Left lung (tissue), 4 donors: ENCODE measurements at regions not wholly inside any gene's neighbourhood (a gene's known extent, or its start where the extent isn't known, plus 50 kb on each side); places are given as distances from the start of the nearest gene placed in this dataset.
A peak's percentile ranks its signal among the peaks of the same experiment; 100 is the strongest.

ENCODE experiments used
- ATAC-seq: fragments of 200-7000 bp; cut with Tn5 transposase; one replicate; pipeline ENCODE4 v1.9.1; 2020; ENCODE audit warnings: moderate library complexity
- DNase-seq, 4 donors: peaks; one replicate each; pipeline ENCODE4 v3.0.0-alpha.2; 2013 to 2020
- H3K27ac ChIP-seq, 2 donors: fragments of 200-600 bp; sonication (generic) in 1 of 2; one replicate each; pipeline versions ENCODE4 v1.5.0 to v1.8.0; 2020 to 2021
- H3K27me3 ChIP-seq, 2 donors: fragments of 200-600 bp; sonication (generic) in 1 of 2; one replicate each; pipeline versions ENCODE4 v1.5.0 to v1.8.0; 2020 to 2021
- H3K36me3 ChIP-seq, 2 donors: fragments of 200-600 bp; sonication (generic) in 1 of 2; one replicate each; pipeline versions ENCODE4 v1.5.0 to v1.8.0; 2020 to 2021
- H3K4me1 ChIP-seq, 2 donors: fragments of 200-600 bp; one replicate each; pipeline ENCODE4 v1.8.0; 2021
- H3K4me3 ChIP-seq, 2 donors: fragments of 200-600 bp; sonication (generic) in 1 of 2; one replicate each; pipeline versions ENCODE4 v1.5.0 to v1.8.0; 2020 to 2021; ENCODE audit warnings: mild to moderate bottlenecking in 1 of 2
- H3K9me3 ChIP-seq, 2 donors: fragments of 200-600 bp; sonication (generic) in 1 of 2; one replicate each; pipeline versions ENCODE4 v1.5.0 to v1.8.0; 2020 to 2021
- CTCF ChIP-seq, 2 donors: fragments of 200-600 bp; sonication (generic) in 1 of 2; IDR thresholded peaks; one replicate each; pipeline versions ENCODE4 v1.5.0 to v1.8.0; 2021; ENCODE audit warnings: antibody characterized with exemption in 2 of 2
- intact Hi-C, 2 donors: fragments of 100-400 bp; cut with DNase I; formaldehyde crosslinking; loops; one replicate each; pipeline versions ENCODE4 v1.11.2 to v1.14.2; 2022
- donor health status: DM: no; HTN: yes; CAD: no.
- donor health status: DM: no; HTN: no; CAD: no.

DNA sequence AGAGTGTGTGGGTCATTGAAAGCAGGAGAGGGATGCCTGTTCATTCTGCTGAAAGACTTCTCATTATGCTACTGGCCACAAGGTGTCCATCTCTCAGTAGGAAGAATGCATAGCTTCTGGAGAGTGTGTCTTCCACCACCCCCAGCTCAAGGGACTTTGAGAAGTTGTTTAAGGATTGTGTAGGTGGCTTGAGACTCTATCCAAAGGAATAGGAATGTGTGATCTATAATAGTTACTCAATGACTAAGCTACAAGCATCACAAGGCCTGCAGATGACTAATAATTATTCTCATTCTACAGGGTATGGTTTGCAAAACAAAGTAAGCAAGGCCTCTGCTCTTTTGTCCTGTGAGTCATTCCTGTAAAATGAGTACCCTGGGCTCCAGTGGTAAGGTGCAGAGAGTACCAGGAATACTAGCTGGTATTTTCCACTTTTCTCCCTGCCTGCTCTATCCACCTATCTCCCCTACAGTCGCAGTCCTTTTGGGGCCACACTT is 279.8 kb upstream of the BOD1L1 start:
- no peak for TF ChIP-seq CTCF (IDR thresholded peaks at IDR 0.05)
- H3K36me3 ChIP-seq, result no peaks in the 10 kb centered on the region
- peak; percentile 95 for ATAC-seq
- no peaks in the 10 kb centered on the region for H3K4me1 ChIP-seq
- no peaks in the 10 kb centered on the region for H3K9me3 ChIP-seq
- intact Hi-C loops, result no loop called here
- no peak overlapping the region for H3K4me3 ChIP-seq
- H3K27ac ChIP-seq, result peak overlapping the region in 1 of 2 donors; percentile 34
- DNase-seq, result no peak
- H3K27me3 ChIP-seq, result no peaks in the 10 kb centered on the region

- Histone ChIP-seq H3K27me3 (no peaks in the 10 kb centered on the region), H3K4me3 (no peak overlapping the region), H3K9me3 (no peaks in the 10 kb centered on the region), H3K27ac (no peak overlapping the region), H3K4me1 (no peaks in the 10 kb centered on the region), H3K36me3 (no peaks in the 10 kb centered on the region)
- ATAC-seq (no peak), DNase-seq (no peak)
- intact Hi-C loops, result no loop called here
- TF ChIP-seq CTCF (IDR thresholded peaks at IDR 0.05), result no peak
These were observed 280.9 kb upstream of the BOD1L1 start for GRCh38 chr4:13908455-13908854.

DNA sequence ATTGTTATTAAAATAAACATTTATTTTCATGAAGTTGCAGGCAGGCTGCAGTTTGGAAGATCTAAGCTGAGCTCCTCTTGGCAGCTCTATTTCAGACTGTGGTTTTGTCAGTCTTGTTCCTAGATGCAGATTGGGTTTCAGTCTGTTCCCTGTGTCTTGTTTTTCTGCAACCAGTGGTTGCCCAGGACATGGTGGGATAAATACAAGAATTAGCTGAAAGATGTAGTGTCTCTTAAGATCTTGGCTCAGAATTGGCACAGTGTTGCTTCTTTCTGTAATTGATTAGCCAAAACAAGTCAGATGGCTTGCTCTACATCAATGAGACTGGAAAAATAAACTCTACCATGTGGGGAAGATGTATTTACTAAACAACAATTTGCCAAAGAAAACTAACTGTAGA is 283.0 kb upstream of the BOD1L1 start:
- no peak for ATAC-seq
- Histone ChIP-seq H3K27ac (no peak overlapping the region), H3K27me3 (no peaks in the 10 kb centered on the region), H3K4me1 (no peaks in the 10 kb centered on the region), H3K36me3 (no peaks in the 10 kb centered on the region), H3K9me3 (no peaks in the 10 kb centered on the region), H3K4me3 (no peak overlapping the region)
- intact Hi-C loops, result no loop called here
- no peak for DNase-seq
- no peak for TF ChIP-seq CTCF (IDR thresholded peaks at IDR 0.05)

DNA sequence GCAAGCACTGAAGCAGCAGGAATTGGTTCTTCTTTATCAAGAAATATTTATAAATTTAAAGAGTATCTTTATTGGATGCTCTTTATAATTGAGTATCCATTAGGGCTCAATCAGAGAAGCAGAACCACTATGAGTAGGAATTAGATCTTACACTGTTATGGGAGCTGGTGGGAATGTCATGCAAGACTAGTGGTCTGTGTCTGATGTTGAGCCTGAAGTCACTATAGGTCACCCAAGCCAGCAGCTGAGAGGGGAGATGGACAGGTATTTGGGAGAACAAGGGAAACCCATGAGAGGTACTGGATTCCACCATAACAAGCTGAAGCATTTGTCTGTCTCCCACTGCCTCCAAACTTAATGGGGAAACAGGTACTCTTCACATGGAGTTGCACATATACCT is 283.7 kb upstream of the BOD1L1 start:
- no peak for DNase-seq
- TF ChIP-seq CTCF (IDR thresholded peaks at IDR 0.05), result no peak

DNA sequence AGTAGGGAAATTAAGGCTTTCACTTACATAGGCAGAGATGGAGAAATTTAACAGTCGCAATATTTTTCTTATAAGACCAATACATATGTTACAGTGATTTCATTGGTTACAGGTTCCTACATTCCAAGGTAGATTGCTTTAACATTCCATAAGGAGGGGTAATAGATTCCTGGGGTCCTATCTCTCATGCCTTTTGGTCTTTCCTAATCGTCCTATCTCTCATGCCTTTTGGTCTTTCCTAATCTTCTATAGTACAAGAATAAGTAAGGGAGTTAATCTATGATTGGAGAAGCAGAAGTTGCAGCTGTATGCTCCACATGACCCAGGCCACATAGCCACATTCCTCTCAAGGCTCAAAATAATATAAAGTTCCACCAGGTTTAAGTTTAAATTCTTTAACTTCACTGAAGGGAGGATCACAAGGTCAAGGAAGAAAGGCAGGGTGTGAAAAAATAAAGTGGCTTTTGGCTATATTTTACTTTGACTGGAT is 285.0 kb upstream of the BOD1L1 start:
- H3K36me3 ChIP-seq, result no peaks in the 10 kb centered on the region
- H3K4me1 ChIP-seq, result no peaks in the 10 kb centered on the region
- TF ChIP-seq CTCF (IDR thresholded peaks at IDR 0.05), result no peak
- H3K9me3 ChIP-seq, result no peaks in the 10 kb centered on the region
- ATAC-seq, result no peak
- no peak overlapping the region for H3K27ac ChIP-seq
- DNase-seq, result no peak
- intact Hi-C loops, result no loop called here
- H3K27me3 ChIP-seq, result no peaks in the 10 kb centered on the region
- no peak overlapping the region for H3K4me3 ChIP-seq

More for the DNA sequence above, 283.7 kb upstream of the BOD1L1 start:
- ATAC-seq, result no peak
- no peak overlapping the region for H3K27ac ChIP-seq
- no peak overlapping the region for H3K4me3 ChIP-seq
- intact Hi-C loops, result no loop called here
- no peaks in the 10 kb centered on the region for H3K36me3 ChIP-seq
- no peaks in the 10 kb centered on the region for H3K4me1 ChIP-seq
- no peaks in the 10 kb centered on the region for H3K27me3 ChIP-seq
- no peaks in the 10 kb centered on the region for H3K9me3 ChIP-seq
